Parathyroid adenoma (tissue), 2 donors: ENCODE measurements at regions not wholly inside any gene's neighbourhood (a gene's known extent, or its start where the extent isn't known, plus 50 kb on each side); places are given as distances from the start of the nearest gene placed in this dataset.

ENCODE experiments used
- H2AFZ ChIP-seq: fragments of 300-600 bp; sonication (generic); one replicate; pipeline ENCODE4 v1.7.0; 2017; ENCODE audit warnings: antibody characterized with exemption, mild to moderate bottlenecking
- H3K27ac ChIP-seq: fragments of 300-600 bp; sonication (generic); one replicate; pipeline ENCODE4 v1.7.0; 2017
- H3K27me3 ChIP-seq: fragments of 300-600 bp; sonication (generic); one replicate; pipeline ENCODE4 v1.7.0; 2017; ENCODE audit warnings: low read length; ENCODE audit not compliant: control insufficient read depth, insufficient read depth
- H3K36me3 ChIP-seq: fragments of 300-600 bp; sonication (generic); one replicate; pipeline ENCODE4 v1.7.0; 2017; ENCODE audit warnings: low read length; ENCODE audit not compliant: control insufficient read depth, insufficient read depth
- H3K4me1 ChIP-seq: fragments of 300-600 bp; sonication (generic); one replicate; pipeline ENCODE4 v1.7.0; 2017; ENCODE audit warnings: control low read depth
- H3K4me2 ChIP-seq: fragments of 300-600 bp; sonication (generic); one replicate; pipeline ENCODE4 v1.7.0; 2017; ENCODE audit warnings: low read length
- H3K4me3 ChIP-seq: fragments of 300-600 bp; sonication (generic); one replicate; pipeline ENCODE4 v1.7.0; 2017; ENCODE audit warnings: low read depth, low read length
- H3K79me2 ChIP-seq: fragments of 300-600 bp; sonication (generic); one replicate; pipeline ENCODE4 v1.7.0; 2017; ENCODE audit warnings: control low read depth
- H3K9ac ChIP-seq: fragments of 300-600 bp; sonication (generic); one replicate; pipeline ENCODE4 v1.7.0; 2017; ENCODE audit warnings: mild to moderate bottlenecking
- H3K9me3 ChIP-seq: fragments of 300-600 bp; sonication (generic); one replicate; pipeline ENCODE4 v1.7.0; 2017; ENCODE audit warnings: low read length; ENCODE audit not compliant: control insufficient read depth
- TF ChIP-seq, protein P1 (sequence below): fragments of 300-600 bp; sonication (generic); IDR thresholded peaks from one replicate; pipeline ENCODE4 v1.7.0; 2017; ENCODE audit warnings: antibody characterized with exemption, mild to moderate bottlenecking
- donor health status: primary hyperparathyroidism.

DNA sequence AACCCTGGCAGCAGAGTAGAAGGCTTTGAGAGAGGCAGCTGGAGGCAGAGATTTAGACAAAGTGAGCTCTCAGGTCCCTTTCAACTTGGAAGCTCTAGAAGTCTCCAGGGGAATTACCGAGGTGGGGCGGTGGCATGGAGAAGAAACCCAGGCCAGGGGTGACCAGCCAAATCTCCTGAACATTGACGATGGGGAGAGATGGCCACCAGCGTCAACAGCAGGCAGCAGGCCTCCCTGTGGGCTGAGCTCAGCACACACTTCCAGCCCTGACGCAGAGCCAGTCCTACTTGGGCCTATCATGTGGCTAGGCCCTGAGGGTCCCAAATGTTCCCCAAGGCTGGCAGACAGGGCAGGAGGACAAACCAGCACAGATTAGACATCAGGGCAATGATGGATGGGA lies 187.8 kb downstream of the BCOR start:
- Histone ChIP-seq H2AFZ (no peak overlapping the region), H3K4me3 (no peak overlapping the region), H3K9me3 (no peaks in the 10 kb centered on the region), H3K27ac (no peak overlapping the region), H3K4me2 (no peak overlapping the region), H3K4me1 (no peaks in the 10 kb centered on the region), H3K9ac (no peak overlapping the region), H3K27me3 (no peaks in the 10 kb centered on the region), H3K79me2 (no peaks in the 10 kb centered on the region), H3K36me3 (no peaks in the 10 kb centered on the region)
- TF ChIP-seq, protein P1, sequence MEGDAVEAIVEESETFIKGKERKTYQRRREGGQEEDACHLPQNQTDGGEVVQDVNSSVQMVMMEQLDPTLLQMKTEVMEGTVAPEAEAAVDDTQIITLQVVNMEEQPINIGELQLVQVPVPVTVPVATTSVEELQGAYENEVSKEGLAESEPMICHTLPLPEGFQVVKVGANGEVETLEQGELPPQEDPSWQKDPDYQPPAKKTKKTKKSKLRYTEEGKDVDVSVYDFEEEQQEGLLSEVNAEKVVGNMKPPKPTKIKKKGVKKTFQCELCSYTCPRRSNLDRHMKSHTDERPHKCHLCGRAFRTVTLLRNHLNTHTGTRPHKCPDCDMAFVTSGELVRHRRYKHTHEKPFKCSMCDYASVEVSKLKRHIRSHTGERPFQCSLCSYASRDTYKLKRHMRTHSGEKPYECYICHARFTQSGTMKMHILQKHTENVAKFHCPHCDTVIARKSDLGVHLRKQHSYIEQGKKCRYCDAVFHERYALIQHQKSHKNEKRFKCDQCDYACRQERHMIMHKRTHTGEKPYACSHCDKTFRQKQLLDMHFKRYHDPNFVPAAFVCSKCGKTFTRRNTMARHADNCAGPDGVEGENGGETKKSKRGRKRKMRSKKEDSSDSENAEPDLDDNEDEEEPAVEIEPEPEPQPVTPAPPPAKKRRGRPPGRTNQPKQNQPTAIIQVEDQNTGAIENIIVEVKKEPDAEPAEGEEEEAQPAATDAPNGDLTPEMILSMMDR = no peak

DNA sequence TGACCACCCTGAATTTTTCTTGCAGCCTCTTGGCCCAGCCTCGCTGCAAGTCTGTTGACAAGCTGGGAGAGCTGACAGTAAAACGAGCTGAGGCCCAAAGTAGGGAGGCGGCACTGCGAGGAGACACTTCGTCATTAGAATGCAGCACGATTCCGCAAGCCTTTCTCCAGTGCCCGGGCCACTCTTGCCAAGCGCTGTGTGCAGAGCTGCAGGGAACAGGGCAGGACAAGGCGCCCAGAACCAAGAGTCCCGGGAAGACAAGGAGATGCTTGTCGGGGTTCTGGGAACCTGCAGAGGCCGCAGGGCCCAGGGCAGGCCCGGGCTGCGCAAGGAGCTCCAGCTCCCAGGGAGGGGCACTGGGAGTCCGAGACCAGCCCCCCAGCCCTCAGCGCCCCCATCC lies 187.1 kb downstream of the BCOR start:
- Histone ChIP-seq H2AFZ (no peak overlapping the region), H3K27ac (no peak overlapping the region), H3K4me2 (no peak overlapping the region), H3K4me3 (no peak overlapping the region), H3K79me2 (no peaks in the 10 kb centered on the region), H3K27me3 (no peaks in the 10 kb centered on the region), H3K36me3 (no peaks in the 10 kb centered on the region), H3K9me3 (no peaks in the 10 kb centered on the region), H3K9ac (no peak overlapping the region), H3K4me1 (no peaks in the 10 kb centered on the region)
- TF ChIP-seq, protein P1 = no peak

GRCh38 chrX:39911278-39911897 lies 186.4 kb downstream of the BCOR start:
- Histone ChIP-seq H2AFZ (no peak overlapping the region), H3K27me3 (no peaks in the 10 kb centered on the region)
- TF ChIP-seq, protein P1 = no peak

GRCh38 chrX:39912126-39912525 lies 185.6 kb downstream of the BCOR start:
- H3K27ac ChIP-seq = no peak overlapping the region
- H3K27me3 ChIP-seq = no peaks in the 10 kb centered on the region
- no peaks in the 10 kb centered on the region for H3K9me3 ChIP-seq
- TF ChIP-seq, protein P1 = no peak
- H3K4me2 ChIP-seq = no peak overlapping the region
- H3K4me1 ChIP-seq = no peaks in the 10 kb centered on the region
- H3K9ac ChIP-seq = no peak overlapping the region
- H2AFZ ChIP-seq = no peak overlapping the region
- H3K4me3 ChIP-seq = no peak overlapping the region
- H3K79me2 ChIP-seq = no peaks in the 10 kb centered on the region
- no peaks in the 10 kb centered on the region for H3K36me3 ChIP-seq

More at GRCh38 chrX:39911278-39911897, 186.4 kb downstream of the BCOR start:
- Histone ChIP-seq H3K4me2 (no peak overlapping the region), H3K79me2 (no peaks in the 10 kb centered on the region), H3K9me3 (no peaks in the 10 kb centered on the region), H3K36me3 (no peaks in the 10 kb centered on the region), H3K4me3 (no peak overlapping the region), H3K9ac (no peak overlapping the region), H3K27ac (no peak overlapping the region), H3K4me1 (no peaks in the 10 kb centered on the region)

DNA sequence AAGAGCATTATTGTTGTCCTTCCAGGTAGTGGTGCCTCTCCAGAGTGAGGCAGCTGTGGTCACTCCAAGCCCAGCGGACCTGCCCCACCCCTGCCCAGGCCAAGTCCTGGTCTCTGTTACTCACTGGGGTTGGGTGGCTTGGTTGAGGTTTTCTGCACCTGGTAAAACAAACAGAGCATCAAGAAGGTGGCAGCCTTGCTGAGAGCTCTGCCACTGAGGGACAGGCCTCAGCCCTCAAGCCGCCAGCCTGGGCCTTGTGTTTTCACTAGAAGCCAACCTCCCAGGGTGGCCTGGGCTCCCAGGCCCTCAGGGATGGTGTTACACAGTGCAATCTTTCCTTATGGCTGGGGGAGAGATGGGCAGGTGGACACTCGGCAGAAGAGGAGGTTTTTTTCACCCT lies 182.7 kb downstream of the BCOR start:
- Histone ChIP-seq H3K4me1 (no peaks in the 10 kb centered on the region), H3K79me2 (no peaks in the 10 kb centered on the region), H3K4me3 (no peak overlapping the region), H3K4me2 (no peak overlapping the region), H2AFZ (no peak overlapping the region), H3K9ac (no peak overlapping the region), H3K27me3 (no peaks in the 10 kb centered on the region), H3K9me3 (no peaks in the 10 kb centered on the region), H3K27ac (no peak overlapping the region), H3K36me3 (no peaks in the 10 kb centered on the region)
- TF ChIP-seq, protein P1 = no peak
